Lower leg skin (tissue), 3 donors: ENCODE measurements at regions not wholly inside any gene's neighbourhood (a gene's known extent, or its start where the extent isn't known, plus 50 kb on each side); places are given as distances from the start of the nearest gene placed in this dataset.

Experiments used
- CTCF ChIP-seq, 3 donors: fragments of 450-650 bp; IDR thresholded peaks; one replicate each; pipeline ENCODE4 v1.5.1; 2016; ENCODE audit warnings: antibody characterized with exemption in 3 of 3, mild to moderate bottlenecking in 3 of 3, moderate library complexity in 2 of 3
- POLR2A ChIP-seq, 2 donors: fragments of 450-650 bp; IDR thresholded peaks; one replicate each; pipeline ENCODE4 v1.6.1; 2016 to 2017; ENCODE audit warnings: antibody characterized with exemption in 2 of 2, mild to moderate bottlenecking in 1 of 2, moderate library complexity in 1 of 2

- no peak for TF ChIP-seq CTCF (IDR thresholded peaks at IDR 0.05)
- no peak for TF ChIP-seq POLR2A (IDR thresholded peaks at IDR 0.05)
These were observed 482.4 kb downstream of the C4orf33 start for GRCh38 chr4:129578336-129578735.
